ENCODE measurements at regions not wholly inside any gene's neighbourhood (a gene's known extent, or its start where the extent isn't known, plus 50 kb on each side); places are given as distances from the start of the nearest gene placed in this dataset.

- Histone ChIP-seq H3K9ac (ENCODE audit: low read depth in 1 of 2, low read length in 2 of 2) (no peak overlapping the region), H3K27ac (ENCODE audit: low read depth in 1 of 2, low read length in 2 of 2) (no peak overlapping the region), H3K4me1 (ENCODE audit: control insufficient read depth in 4 of 4, insufficient read depth in 4 of 4, low read length in 3 of 4) (no peaks in the 10 kb centered on the region), H3K27me3 (ENCODE audit: control insufficient read depth in 4 of 4, insufficient read depth in 4 of 4, low read length in 3 of 4) (no peaks in the 10 kb centered on the region), H3K36me3 (ENCODE audit: control insufficient read depth in 4 of 4, insufficient read depth in 3 of 4, low read depth in 1 of 4, low read length in 3 of 4) (no peaks in the 10 kb centered on the region), H3K9me3 (ENCODE audit: control insufficient read depth in 4 of 4, low read length in 3 of 4) (peaks cover 0 to 4% (median 0%) of the 10 kb centered on the region in 4 donors), H3K4me3 (ENCODE audit: low read depth in 1 of 3, low read length in 3 of 3) (no peak overlapping the region)
- DNase-seq (ENCODE audit: low spot score), result no peak
- TF ChIP-seq FOXA1 (IDR thresholded peaks at IDR 0.05), result no peak
- no peak for TF ChIP-seq RAD21 (IDR thresholded peaks at IDR 0.05)
- no peak for TF ChIP-seq CTCF (IDR thresholded peaks at IDR 0.05; ENCODE audit: low read depth, low read length, missing input control)
- TF ChIP-seq EGR1 (IDR thresholded peaks at IDR 0.05; ENCODE audit: low read depth in 2 of 2), result no peak
- TF ChIP-seq TAF1 (conservative IDR thresholded peaks at IDR 0.05), result no peak
- TF ChIP-seq RXRA (IDR thresholded peaks at IDR 0.05), result no peak
- no peak for TF ChIP-seq GABPA (IDR thresholded peaks at IDR 0.05 in 1 of 2, conservative IDR thresholded peaks at IDR 0.05 in 1 of 2)
- no peak for TF ChIP-seq FOXA2 (IDR thresholded peaks at IDR 0.05)
These were observed 1736.6 kb downstream of the EFNA5 start for GRCh38 chr5:105934171-105934570.

GRCh38 chr5:105931881-105932421 lies 1738.8 kb downstream of the EFNA5 start:
- no peak overlapping the region for H3K4me3 ChIP-seq (ENCODE audit: low read depth in 1 of 3, low read length in 3 of 3)
- no peaks in the 10 kb centered on the region for H3K4me1 ChIP-seq (ENCODE audit: control insufficient read depth in 4 of 4, insufficient read depth in 4 of 4, low read length in 3 of 4)
- no peak overlapping the region for H3K9ac ChIP-seq (ENCODE audit: low read depth in 1 of 2, low read length in 2 of 2)
- H3K36me3 ChIP-seq (ENCODE audit: control insufficient read depth in 4 of 4, insufficient read depth in 3 of 4, low read depth in 1 of 4, low read length in 3 of 4), result no peaks in the 10 kb centered on the region
- H3K27ac ChIP-seq (ENCODE audit: low read depth in 1 of 2, low read length in 2 of 2), result no peak overlapping the region
- TF ChIP-seq JUND (IDR thresholded peaks at IDR 0.05) (no peak), RXRA (IDR thresholded peaks at IDR 0.05) (no peak), GABPA (IDR thresholded peaks at IDR 0.05 in 1 of 2, conservative IDR thresholded peaks at IDR 0.05 in 1 of 2) (no peak), ATF3 (IDR thresholded peaks at IDR 0.05) (no peak), ZBTB33 (IDR thresholded peaks at IDR 0.05) (no peak)
- no peaks in the 10 kb centered on the region for H3K9me3 ChIP-seq (ENCODE audit: control insufficient read depth in 4 of 4, low read length in 3 of 4)
- 76% methylated on average over 2 of the region's 2 CpGs for WGBS
- H3K27me3 ChIP-seq (ENCODE audit: control insufficient read depth in 4 of 4, insufficient read depth in 4 of 4, low read length in 3 of 4), result no peaks in the 10 kb centered on the region
- no peak for DNase-seq (ENCODE audit: low spot score)

GRCh38 chr5:105929858-105930257 lies 1740.9 kb downstream of the EFNA5 start:
- no peaks in the 10 kb centered on the region for H3K9me3 ChIP-seq (ENCODE audit: control insufficient read depth in 4 of 4, low read length in 3 of 4)
- H3K27ac ChIP-seq (ENCODE audit: low read depth in 1 of 2, low read length in 2 of 2), result no peak overlapping the region
- H3K4me1 ChIP-seq (ENCODE audit: control insufficient read depth in 4 of 4, insufficient read depth in 4 of 4, low read length in 3 of 4), result no peaks in the 10 kb centered on the region
- no peak overlapping the region for H3K9ac ChIP-seq (ENCODE audit: low read depth in 1 of 2, low read length in 2 of 2)
- H3K4me3 ChIP-seq (ENCODE audit: low read depth in 1 of 3, low read length in 3 of 3), result no peak overlapping the region
- DNase-seq (ENCODE audit: low spot score), result no peak
- H3K27me3 ChIP-seq (ENCODE audit: control insufficient read depth in 4 of 4, insufficient read depth in 4 of 4, low read length in 3 of 4), result no peaks in the 10 kb centered on the region
- WGBS, result 54% methylated on average over 1 of the region's 1 CpG
- H3K36me3 ChIP-seq (ENCODE audit: control insufficient read depth in 4 of 4, insufficient read depth in 3 of 4, low read depth in 1 of 4, low read length in 3 of 4), result no peaks in the 10 kb centered on the region
- TF ChIP-seq SP1 (IDR thresholded peaks at IDR 0.05) (no peak), ZBTB33 (IDR thresholded peaks at IDR 0.05) (no peak), REST (IDR thresholded peaks at IDR 0.05) (no peak), FOXA2 (IDR thresholded peaks at IDR 0.05) (no peak), MAX (IDR thresholded peaks at IDR 0.05) (no peak), RAD21 (IDR thresholded peaks at IDR 0.05) (no peak), HNF4G (IDR thresholded peaks at IDR 0.05) (no peak), JUND (IDR thresholded peaks at IDR 0.05) (no peak), NR2F2 (IDR thresholded peaks at IDR 0.05) (no peak)

Measured in liver (tissue), 8 donors.